NCI-H345 (cell line): ENCODE measurements at regions not wholly inside any gene's neighbourhood (a gene's known extent, or its start where the extent isn't known, plus 50 kb on each side); places are given as distances from the start of the nearest gene placed in this dataset.
"Not testable (repeated sequence)": the region's sequence is repeated elsewhere in the genome, so short reads cannot be mapped to it uniquely, and the experiment has no call there.

Source experiments
- DNase-seq: peaks from one replicate; lab custom pipeline; 2025; lab: John Stamatoyannopoulos, UW

DNA sequence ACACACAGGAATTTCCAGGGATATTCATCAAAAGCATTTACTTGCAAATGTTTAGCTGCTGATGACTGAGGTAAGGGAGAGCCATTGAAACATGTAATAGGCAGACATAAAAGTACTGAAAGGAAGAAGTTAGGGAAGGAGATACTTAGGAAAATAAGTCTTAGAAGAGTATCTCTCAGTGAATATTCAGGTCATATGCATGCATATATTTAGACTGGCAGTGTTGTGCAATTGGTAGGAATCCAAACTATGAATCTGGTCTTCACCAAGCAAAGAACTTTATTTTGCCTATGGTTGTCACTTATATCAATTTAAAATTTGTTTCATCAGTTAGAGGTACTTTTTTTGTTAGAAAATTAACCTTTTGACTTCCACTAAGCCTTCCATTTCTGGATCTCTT is 1490.7 kb downstream of the SUCLG1 start:
- no peak for DNase-seq

DNA sequence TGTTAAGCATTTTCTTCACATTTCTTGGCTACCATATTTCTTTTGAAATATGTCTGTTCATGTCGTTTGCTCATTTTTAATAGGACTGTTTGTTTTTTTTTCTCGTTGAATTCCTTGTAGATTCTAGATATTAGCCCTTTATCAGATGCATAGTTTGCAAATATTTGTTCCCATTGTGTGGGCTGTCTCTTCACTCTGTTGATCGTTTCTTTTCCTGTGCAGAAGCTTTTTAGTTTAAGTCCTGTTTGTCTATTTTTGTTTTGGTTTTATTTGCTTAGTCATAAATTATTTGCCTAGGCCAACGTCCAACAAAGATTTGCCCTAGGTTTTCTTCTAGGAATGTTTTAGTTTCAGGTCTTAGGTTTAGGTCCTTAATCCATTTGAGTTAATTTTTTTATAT is 1494.7 kb downstream of the SUCLG1 start:
- DNase-seq = no peak

DNA sequence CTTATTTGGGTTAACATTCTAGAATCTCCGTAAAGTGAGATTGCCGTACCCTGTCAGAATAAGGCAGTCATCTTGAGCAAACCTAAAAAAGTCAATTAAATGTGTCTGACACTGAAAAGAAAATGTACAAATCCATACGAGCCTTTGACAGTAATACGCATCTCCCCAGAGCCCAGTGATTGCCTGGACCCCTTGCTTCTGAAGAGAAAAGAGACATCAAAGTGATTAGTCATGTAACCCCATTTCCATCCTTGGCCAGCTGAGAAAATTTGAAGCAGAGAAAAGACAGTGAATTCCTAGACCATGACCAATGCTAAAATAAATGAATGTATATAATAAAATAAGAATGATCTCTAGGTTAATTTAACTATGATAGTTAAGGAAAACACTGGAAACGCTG is 1499.4 kb downstream of the SUCLG1 start:
- no peak for DNase-seq

DNA sequence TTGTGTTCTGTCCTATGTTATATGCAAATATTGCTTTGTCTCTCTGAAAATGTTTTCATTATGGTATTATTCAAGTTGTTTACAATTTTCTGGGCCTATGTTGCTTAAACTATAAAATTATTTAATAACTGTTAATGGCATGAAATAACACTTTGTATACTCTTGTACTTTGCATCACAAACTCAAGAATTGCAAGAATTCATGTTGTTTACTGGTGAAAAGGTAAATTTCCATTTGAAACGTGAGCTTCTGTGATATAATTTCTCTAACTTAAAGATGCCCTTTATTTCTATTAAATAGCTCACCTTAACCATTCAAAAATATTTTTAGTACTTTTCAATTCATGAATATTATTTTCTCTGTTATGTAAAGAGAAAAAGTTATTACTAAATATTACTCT is 1504.2 kb downstream of the SUCLG1 start:
- DNase-seq = no peak

DNA sequence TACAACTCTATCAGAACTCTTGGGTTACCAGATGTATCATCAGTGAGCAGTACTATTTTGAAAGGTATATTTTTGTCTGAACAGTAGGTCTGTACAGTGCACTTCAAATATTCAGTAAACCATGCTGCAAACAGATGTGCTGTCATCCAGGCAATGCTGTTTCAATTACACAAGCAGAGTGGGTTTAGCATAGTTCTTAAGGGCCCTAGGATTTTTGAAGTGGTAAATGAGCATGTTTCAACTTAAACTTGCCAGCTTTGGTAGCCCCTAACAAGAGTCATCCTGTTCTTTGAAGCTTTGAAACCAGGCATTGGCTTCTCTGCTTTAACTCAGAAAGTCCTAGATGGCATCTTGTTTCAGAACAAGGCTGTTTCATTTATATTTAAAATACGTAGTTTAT is 1519.9 kb downstream of the SUCLG1 start:
- DNase-seq = no peak

DNA sequence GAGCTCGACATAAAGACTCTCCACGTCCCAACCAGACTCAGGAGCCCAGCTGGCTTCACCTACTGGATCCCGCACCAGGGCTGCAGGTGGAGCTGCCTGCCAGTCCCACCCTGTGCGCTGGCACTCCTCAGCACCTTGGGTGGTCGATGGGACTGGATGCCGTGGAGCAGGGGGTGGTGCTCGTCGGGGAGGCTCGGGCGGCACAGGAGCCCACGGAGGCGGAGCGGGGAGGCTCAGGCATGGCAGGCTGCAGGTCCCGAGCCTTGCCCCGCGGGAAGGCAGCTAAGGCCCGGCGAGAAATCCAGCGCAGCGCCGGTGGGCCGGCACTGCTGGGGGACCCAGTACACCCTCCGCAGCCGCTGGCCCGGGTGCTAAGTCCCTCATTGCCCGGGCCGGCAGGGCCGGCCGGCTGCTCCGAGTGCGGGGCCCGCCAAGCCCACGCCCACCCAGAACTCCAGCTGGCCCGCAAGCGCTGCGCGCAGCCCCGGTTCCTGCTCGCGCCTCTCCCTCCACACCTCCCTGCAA is 1520.7 kb downstream of the SUCLG1 start:
- not testable (repeated sequence) for DNase-seq

DNA sequence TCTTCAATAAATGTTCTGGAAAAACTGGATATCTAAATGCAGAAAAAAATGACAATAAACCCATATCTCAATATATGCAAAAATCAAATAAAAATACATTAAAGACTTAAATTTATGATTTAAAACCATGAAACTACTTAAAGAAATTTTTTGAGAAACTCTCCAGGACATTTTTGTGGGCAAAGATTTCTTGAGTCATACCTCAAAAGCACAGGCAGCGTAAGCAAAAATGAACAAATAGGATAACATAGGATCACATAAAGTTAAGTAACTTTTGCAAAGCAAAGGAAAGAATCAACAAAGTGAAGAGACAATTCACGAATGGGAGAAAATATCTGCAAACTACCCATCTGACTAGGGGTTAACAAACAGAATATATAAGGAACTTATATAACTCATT is 1545.5 kb downstream of the SUCLG1 start:
- DNase-seq = no peak

DNA sequence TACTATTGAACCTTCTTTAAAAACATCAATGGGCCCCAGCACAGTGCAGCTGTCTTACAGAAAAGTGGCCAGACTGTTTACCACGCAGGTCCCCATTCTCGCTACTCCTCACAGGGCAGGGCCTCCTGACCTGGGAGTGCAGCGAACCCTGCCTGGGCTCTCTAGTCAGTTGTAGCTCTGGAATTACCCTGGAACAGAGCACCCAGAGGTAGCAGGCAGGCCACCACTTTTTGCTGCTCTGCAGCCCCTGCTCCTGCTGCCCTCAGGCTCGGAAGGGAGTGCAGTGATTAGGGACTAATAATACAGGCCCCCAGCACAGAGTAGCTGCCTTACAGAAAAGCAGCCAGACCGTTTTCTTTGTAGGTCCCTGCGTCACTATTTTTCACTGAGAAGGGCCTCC is 1563.0 kb downstream of the SUCLG1 start:
- DNase-seq = no peak

DNA sequence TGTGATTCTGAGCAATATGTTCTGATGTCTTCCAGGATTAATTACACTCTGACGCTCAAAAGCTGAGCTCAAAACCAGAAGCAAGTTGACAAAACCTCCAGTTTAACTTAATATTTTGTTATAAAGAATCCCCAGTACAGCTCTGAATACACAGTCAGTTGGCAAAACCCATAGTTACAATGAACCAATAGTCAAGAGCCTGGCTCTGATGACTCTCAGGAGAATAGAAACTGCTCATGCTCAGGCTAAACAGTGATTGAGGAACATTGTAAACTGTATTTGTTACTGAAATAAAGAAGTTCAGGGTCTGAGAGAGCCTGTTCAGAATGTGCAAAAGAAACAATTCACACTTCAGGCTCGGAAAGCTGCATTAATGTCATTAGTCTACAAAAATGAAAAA is 1565.9 kb downstream of the SUCLG1 start:
- no peak for DNase-seq

DNA sequence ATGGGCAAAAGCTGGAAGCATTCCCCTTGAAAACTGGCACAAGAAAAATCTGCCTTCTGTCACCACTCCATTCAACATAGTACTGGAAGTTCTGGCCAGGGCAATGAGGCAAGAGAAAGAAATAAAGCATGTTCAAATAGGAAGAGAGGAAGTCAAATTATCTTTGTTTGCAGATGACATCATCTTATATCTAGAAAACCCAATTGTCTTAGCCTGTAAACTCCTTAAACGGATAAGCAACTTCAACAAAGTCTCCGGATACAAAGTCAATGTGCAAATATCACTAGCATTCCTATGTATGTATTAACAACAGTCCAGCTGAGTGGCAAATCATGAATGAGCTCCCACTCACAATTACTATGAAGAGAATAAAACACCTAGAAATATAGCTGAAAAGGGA is 1579.3 kb downstream of the SUCLG1 start:
- DNase-seq = no peak

DNA sequence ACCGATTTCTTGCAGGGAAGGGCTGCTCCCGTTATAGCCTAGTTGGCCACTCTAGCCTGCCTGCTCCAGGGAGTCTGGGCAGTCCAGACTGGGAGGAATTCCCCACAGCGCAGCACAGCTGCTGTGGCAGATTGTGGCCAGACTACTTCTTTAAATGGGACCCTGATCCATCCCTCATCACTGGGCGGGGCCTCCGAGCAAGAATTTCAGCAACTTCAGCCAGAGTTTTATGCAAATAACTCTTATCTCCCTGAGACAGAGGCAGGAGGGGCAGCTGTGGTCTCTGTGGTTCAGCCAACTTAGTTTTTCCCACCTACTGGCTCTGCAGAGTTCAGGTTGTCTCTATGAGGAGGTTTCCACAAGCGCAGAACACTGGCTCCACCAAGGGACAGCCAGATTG is 1583.2 kb downstream of the SUCLG1 start:
- DNase-seq = no peak

DNA sequence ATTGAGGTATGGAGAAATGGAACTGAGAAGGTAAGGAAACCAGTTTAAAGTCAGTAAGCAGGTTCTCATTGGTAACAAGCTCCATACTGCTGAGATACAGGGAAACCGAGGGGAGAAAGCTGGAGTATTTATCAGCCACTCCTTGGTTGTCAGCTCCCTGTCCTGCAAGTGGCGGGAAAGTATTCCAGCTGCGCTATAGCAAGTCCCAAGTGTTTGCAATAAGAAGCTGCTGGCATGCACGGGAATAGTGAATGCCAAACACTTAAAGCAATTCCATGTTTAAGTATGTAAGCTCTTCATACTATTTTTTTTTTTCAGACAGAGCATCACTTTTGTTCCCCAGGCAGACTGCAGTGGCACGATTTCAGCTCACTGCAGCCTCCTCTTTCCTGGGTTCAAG is 1601.1 kb downstream of the SUCLG1 start:
- DNase-seq = no peak

DNA sequence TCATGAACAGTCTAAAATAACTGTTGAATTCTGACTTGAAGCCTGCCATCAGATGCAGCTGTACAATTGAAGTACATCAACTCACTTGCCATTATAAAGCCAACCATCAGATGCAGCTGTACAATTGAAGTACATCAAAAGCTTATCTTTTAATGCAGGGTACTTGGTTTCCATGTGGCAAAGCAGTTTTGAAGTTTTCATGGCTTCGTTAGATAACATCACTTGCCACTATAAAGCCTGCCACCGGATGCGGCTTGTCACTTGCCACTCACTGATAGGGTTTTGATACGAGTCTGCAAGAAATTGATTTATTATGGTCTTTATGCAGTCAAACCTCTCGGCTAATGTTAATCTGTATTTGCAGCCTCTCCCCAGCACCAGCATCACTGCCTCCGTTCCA is 1605.8 kb downstream of the SUCLG1 start:
- DNase-seq = no peak

DNA sequence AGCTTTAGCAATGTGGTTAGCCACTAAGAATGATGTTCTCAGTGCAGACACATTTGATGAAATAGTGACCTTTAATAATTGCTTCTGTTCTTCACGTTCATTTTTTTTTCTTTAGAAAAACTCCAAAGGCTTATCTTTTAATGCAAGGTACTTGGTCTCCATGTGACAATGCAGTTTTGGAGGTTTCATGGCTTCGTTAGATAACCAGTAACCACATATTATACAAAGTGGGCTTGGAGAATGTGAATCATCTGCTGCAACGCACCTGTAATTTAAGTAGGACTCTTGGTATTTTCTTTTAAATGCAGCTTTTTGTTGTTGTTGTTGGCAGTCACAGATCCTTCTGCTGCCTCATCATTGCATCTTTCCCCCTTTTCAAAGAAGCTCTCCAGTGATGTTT is 1606.3 kb downstream of the SUCLG1 start:
- DNase-seq = no peak

DNA sequence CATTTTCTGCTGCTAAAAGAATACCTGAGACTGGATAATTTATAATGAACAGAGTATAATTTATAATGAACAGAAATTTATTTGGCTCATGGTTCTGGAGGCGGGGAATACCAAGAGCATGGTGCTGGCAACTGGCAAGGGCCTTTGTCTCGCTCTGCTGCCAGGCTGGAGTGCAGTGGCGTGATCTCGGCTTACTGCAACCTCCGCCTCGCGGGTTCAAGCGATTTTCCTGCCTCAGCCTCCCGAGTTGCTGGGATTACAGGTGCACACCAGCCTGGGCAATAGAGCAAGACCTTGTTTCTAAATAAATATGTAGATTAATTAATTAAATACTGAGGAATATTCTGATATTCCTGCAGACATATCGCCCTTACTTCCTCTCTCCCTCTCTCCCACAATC is 1610.8 kb downstream of the SUCLG1 start:
- no peak for DNase-seq

DNA sequence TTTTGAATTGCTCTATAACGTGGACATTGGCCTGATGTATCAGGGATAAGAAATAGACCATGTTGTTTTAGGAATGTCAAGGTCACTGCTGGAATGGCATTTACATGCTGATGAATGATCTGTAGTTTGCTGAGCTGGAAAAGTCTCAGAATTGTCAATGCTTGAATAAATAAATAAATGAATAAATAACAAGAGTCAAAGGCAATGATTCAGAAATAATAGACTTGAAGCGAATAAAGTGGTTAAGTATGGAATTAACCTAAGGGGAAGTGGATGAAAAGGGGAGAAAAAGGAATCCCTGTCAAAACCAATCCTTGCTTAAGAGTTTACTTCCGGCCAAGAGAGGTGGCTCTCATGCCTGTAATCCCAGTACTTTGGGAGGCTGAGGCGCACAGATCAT is 1620.0 kb downstream of the SUCLG1 start:
- no peak for DNase-seq

DNA sequence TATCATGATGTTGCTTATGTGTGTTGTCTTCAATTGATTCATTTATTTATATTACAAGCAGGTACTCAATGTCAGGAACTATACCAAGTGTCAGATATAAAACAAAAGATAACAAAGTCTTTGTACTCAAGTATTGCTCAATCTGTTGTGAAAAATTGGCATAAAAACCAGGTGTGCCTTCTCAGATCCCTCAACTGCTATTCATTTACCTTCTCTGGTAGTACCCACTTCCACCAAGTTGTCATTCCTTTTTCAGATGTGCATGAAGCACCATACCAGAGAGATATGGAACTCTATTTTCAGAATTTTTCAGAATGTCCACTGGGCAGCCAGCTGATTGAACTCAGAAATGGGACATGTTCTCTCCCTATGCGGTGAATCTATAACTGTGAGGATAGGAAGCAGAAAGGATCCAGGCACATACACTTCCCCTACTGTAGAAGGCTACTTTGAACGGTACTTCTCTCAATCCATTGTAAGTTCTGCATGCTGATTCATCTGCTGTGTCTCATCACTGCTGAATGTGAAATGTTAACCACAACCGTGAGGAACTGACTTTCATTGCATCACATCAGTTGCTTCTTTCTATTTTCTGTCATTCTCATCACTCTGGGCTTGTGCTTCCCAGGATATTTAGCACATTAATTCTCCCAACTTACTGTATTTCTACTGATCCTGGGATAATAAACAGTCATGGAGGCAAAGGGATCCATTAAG is 1621.3 kb downstream of the SUCLG1 start:
- DNase-seq = no peak

DNA sequence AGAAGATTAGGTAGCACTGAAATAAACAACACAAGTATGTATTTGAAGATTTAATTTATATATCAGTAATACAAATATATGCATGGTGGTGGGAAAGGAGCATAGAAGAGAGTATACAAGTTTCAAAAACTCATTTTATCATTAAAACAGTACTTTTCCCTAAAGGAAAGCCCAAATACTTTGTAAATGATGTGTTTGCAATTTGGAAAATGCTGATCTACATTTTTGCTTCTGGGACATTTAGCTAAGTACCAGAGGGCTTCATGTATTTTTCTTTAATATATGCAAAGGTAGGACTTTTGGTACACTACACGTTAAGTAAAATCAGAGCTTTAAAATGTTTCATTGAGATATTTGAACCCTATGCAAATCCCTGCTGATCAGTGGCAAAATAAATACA is 1624.2 kb downstream of the SUCLG1 start:
- DNase-seq = no peak

DNA sequence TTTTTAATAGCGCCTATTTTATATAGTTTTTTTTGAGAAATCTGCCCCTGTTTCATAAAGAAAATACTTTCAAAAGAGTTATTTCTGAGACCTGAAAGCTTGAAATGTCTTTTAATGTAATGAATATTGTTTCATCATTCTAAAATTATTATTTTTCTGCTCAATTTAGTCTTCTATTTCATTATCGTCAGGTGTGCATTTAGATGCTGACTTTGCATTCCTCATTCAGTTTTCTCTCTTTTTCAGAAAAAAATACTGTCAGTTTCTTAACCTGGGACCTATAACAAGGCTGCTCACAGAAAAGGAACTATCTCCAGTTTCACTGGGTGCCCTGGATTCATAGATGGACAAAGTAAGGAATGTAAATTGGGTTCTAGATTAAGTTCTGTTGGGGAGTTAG is 1631.7 kb downstream of the SUCLG1 start:
- no peak for DNase-seq

DNA sequence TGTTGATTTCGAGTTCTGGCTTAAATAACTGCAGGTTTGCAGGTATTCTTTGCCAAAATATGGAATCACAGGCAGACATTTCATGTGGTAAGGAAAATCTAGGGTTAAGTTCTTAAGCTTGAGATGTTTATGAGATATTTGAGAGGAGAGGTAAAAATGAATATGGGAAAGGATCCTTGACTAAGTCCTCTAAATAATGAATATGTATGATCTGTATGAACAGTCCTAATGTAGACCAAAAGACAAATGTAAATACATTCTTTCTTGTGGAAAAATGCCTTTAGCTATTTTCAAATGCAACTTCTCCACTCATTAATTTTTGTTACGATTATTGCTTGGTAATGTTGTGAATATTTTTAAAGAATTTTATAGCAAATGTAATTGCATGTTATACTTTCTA is 1632.6 kb downstream of the SUCLG1 start:
- no peak for DNase-seq

DNA sequence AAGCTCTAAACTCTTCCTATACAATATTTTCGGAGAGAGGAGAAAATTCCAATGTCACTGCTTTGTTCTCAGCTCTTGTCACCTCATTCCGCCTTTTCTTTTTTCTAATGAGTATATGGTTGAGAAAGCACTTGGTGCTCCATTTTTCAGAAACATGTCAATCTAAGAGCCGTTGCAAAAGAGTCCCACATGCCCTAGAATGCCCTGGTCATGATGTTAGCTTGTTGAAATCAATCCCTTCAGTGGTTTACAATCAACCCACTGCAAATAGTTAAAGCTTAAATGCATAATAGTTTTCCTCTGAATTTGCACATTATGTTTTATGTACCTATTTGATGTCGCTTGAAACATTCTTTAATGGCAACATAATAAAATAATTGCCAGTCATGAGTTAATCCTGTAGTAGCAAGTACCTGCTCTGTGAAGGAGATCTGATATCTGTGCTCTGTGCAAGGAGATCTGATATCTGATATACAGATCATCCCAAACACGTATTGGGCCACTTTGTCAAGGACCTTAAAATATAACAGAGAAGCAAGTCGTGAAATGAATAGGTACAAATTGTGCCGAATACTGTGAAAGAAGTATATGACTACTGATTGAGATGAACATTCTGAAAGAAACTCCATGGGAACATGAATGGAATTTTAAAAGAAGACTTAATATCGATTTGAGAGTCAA is 1633.5 kb downstream of the SUCLG1 start:
- DNase-seq = no peak

DNA sequence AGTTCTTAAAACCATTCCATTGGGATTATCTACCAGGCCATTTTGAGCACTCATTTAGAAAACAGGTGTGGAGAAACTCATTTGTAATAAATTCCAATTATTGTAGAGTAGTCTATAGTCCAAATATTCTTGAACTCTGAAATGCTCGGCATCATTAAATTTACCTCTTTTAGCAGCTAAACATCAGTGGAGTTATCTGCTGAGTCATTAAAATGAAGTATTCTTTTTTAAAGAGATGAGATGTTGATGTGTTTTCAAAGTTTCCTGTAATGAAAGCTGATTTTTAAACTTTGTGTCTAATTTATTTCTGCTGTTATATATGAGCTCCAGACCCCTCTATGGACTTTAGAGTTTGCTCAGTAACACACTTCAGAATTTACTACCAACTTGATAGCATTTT is 1635.2 kb downstream of the SUCLG1 start:
- no peak for DNase-seq

DNA sequence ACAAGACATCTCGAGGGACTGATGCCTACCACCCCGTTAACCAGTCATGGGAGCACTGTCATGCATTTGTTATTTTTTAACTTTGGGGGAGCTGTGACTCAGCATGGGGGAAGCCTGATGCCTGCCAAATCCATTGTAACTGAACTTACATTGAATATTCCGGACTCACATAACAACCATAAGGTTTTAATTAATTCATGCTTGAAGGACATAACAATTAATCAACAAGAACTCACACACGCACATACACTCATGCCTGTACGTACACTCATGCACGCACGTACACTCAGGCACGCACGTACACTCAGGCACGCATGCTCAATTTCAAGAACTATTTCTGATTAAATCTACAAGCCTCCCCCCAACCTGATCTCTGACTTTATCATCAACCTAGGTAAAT is 1639.1 kb downstream of the SUCLG1 start:
- DNase-seq = no peak

DNA sequence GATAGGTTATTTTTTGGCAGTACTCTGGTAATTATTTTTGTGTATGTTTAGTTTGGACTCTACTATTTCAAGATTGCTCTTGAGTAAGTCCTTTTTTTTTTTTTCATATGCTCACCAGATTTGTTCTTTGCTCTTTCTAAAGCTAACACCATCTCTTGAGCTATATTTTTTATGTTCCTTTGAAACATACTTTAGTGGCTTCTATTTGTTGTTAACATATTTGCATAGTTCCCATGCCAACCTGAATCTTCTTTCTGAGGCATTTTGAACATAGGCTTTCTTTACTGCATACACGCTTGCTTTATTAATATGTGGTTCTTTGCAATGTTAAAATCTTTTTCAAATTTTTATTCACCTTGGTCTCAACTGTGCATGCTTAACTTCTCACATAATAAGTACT is 1644.9 kb downstream of the SUCLG1 start:
- no peak for DNase-seq
